ENCODE measurements at regions not wholly inside any gene's neighbourhood (a gene's known extent, or its start where the extent isn't known, plus 50 kb on each side); places are given as distances from the start of the nearest gene placed in this dataset.
A peak's percentile ranks its signal among the peaks of the same experiment; 100 is the strongest.

DNA sequence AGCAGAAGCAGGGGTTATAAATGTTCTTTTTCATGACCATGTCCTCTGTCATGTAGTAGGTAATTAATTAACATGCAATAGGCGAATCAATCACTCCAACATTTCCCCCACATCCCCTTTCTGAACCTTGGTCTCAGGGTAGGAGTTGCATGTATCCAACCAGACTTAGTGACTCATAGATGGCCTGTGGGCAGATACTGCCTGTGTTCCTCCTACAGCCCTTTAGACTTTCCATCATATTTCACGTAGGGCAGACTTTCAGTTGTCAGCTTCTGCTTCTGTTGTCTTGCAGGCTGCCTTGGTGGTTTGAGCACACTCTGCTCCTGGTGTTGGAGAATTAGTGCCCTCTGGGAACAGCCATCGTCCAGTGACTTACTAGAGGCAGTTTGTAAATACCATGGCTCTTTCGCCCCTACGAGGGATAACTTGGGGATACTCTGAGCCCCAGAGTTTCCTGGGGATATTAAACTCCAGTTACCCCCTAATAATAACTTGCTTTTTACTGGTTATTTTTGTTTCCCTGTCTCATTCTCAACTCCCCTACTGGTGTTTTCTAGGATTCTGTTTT lies 244.4 kb downstream of the EDEM1 start (continued):
- TF ChIP-seq JUND (IDR thresholded peaks at IDR 0.05; ENCODE audit: borderline replicate concordance, low read depth, low read length), result peak; percentile 87
- TF ChIP-seq JUND (tag; IDR thresholded peaks at IDR 0.05; ENCODE audit: borderline replicate concordance, low read depth, low read length), result peak; percentile 85; the same call in 2 of the 3 replicates
- TF ChIP-seq ZNF76 (CRISPR knock-in tag; IDR thresholded peaks at IDR 0.05; ENCODE audit: borderline replicate concordance), result no peak
- TF ChIP-seq, protein P1, sequence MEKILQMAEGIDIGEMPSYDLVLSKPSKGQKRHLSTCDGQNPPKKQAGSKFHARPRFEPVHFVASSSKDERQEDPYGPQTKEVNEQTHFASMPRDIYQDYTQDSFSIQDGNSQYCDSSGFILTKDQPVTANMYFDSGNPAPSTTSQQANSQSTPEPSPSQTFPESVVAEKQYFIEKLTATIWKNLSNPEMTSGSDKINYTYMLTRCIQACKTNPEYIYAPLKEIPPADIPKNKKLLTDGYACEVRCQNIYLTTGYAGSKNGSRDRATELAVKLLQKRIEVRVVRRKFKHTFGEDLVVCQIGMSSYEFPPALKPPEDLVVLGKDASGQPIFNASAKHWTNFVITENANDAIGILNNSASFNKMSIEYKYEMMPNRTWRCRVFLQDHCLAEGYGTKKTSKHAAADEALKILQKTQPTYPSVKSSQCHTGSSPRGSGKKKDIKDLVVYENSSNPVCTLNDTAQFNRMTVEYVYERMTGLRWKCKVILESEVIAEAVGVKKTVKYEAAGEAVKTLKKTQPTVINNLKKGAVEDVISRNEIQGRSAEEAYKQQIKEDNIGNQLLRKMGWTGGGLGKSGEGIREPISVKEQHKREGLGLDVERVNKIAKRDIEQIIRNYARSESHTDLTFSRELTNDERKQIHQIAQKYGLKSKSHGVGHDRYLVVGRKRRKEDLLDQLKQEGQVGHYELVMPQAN (IDR thresholded peaks at IDR 0.05; ENCODE audit: borderline replicate concordance), result no peak
- peak; percentile 58; the same call in 1 of the 2 replicates for TF ChIP-seq ZNF766 (CRISPR knock-in tag; conservative IDR thresholded peaks at IDR 0.05)

DNA sequence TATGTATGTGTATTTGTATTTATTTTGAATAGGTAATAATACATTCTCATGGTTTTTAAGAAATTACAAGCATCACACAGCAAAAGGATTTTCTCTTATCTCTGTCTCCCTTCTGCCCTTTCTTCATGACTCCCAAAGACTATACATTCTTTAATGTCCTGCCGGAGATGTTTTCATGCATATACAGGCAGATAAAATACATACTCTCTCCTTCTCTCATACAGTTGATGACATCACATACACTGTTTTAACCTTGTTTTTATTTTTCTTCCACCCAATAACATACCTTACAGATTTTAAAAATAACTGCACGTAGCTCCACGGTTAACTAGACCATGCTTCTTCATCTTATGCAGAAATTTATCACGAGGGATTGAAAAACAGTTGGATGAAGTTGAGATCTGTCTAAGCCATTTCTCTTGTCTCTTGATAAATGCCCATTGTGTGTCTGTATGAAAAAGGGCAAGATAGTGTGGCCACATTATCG lies 249.8 kb downstream of the EDEM1 start:
- intact Hi-C loops (cut with micrococcal nuclease), result no loop called here
- BruUV-seq (replicated peaks), result no TSS peak
- TF ChIP-seq, protein P2, sequence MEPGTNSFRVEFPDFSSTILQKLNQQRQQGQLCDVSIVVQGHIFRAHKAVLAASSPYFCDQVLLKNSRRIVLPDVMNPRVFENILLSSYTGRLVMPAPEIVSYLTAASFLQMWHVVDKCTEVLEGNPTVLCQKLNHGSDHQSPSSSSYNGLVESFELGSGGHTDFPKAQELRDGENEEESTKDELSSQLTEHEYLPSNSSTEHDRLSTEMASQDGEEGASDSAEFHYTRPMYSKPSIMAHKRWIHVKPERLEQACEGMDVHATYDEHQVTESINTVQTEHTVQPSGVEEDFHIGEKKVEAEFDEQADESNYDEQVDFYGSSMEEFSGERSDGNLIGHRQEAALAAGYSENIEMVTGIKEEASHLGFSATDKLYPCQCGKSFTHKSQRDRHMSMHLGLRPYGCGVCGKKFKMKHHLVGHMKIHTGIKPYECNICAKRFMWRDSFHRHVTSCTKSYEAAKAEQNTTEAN (CRISPR knock-in tag; IDR thresholded peaks at IDR 0.05), result no peak
- TF ChIP-seq ARID1B (IDR thresholded peaks at IDR 0.05) (peak; percentile 71), SMARCC2 (IDR thresholded peaks at IDR 0.05; ENCODE audit: low read depth) (0 out of 2 replicates have a peak, but pooled peaks have one; percentile 18), CEBPG (CRISPR knock-in tag; IDR thresholded peaks at IDR 0.05) (no peak), CEBPG (tag; conservative IDR thresholded peaks at IDR 0.05 in 1 of 2, IDR thresholded peaks at IDR 0.05 in 1 of 2) (no peak), TEAD2 (tag; IDR thresholded peaks at IDR 0.05) (peak; percentile 14; the same call in 1 of the 2 replicates), ZNF239 (CRISPR knock-in tag; IDR thresholded peaks at IDR 0.05) (peak; percentile 26; the same call in 1 of the 2 replicates)

More for the DNA sequence above, 249.8 kb downstream of the EDEM1 start:
- Histone ChIP-seq H3K4me2 (ENCODE audit: insufficient read depth, low read length) (peak overlapping the region; percentile 71), H3K27me3 (ENCODE audit: control insufficient read depth in 2 of 2, insufficient read depth in 2 of 2, low read length in 2 of 2) (no peaks in the 10 kb centered on the region), H3K4me3 (no peak overlapping the region), H3K4me1 (replicated peaks in 1 of 2; ENCODE audit: control insufficient read depth in 2 of 2, insufficient read depth in 2 of 2, low read length in 2 of 2) (peaks cover 0 to 42% of the 10 kb centered on the region in 2 experiments), H3K36me3 (ENCODE audit: control insufficient read depth, insufficient read depth, low read length) (no peaks in the 10 kb centered on the region), H3K9me3 (replicated peaks; ENCODE audit: control insufficient read depth, insufficient read depth, low read depth, low read length) (no peaks in the 10 kb centered on the region), H4K20me1 (replicated peaks; ENCODE audit: control insufficient read depth, insufficient read depth, low read length) (no peaks in the 10 kb centered on the region), H3K9ac (ENCODE audit: insufficient read depth in 1 of 2, low read depth in 2 of 2, low read length in 2 of 2) (peak overlapping the region in 1 of 2 experiments; percentile 47; a peak in 2 of 4 replicates), H3K79me2 (ENCODE audit: control insufficient read depth, insufficient read depth, low read length) (no peaks in the 10 kb centered on the region), H2AFZ (ENCODE audit: low read depth, low read length) (peak overlapping the region; percentile 89), H3K9me1 (ENCODE audit: control insufficient read depth, insufficient read depth, low read length) (no peaks in the 10 kb centered on the region), H3K27ac (ENCODE audit: extremely low read depth, low read depth, low read length) (peak overlapping the region; percentile 75)
- DNase-seq (ENCODE audit: extremely low read depth in 1 of 4, low spot score in 3 of 4) (peak; percentile 37 to 50 (median 44)), ATAC-seq (peak; percentile 46), FAIRE-seq (no peak)
- POLR2A ChIA-PET, result interaction anchor here (1.0 to 1.4 kb wide), 2 partner anchors 8 to 175 kb away, joined by 3 to 9 read pairs; no protein-coding TSS in a partner anchor
- CTCF ChIA-PET (ENCODE audit: low intra/inter-chr PET ratio), result no interaction called here
- in situ Hi-C loops (cut with MboI), result no loop called here
- 6% methylated on average over 5 of the region's 5 CpGs for WGBS (ENCODE audit: insufficient coverage, low coverage, missing lambda C conversion rate)
